ENCODE measurements at regions not wholly inside any gene's neighbourhood (a gene's known extent, or its start where the extent isn't known, plus 50 kb on each side); places are given as distances from the start of the nearest gene placed in this dataset.

DNA sequence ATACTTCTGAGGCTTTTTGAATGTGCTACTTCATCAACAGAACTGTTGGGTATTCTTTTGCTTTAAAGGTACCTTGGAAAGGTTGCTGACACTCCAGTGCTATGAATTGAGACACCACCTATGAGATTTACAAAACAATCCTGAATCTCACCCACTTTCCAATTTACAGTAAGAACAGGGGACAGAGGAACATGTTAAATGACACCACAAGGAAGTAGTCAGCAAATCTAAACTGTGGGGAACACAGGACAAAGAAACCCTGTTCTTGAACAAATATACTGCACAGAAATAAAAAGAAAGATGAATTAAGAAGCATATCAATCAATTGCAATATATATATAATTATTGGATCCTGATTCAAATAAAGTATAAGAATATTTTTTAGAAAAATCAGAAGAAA, 216.7 kb upstream of the ARID1B start:
- CTCF ChIA-PET = no interaction called here

DNA sequence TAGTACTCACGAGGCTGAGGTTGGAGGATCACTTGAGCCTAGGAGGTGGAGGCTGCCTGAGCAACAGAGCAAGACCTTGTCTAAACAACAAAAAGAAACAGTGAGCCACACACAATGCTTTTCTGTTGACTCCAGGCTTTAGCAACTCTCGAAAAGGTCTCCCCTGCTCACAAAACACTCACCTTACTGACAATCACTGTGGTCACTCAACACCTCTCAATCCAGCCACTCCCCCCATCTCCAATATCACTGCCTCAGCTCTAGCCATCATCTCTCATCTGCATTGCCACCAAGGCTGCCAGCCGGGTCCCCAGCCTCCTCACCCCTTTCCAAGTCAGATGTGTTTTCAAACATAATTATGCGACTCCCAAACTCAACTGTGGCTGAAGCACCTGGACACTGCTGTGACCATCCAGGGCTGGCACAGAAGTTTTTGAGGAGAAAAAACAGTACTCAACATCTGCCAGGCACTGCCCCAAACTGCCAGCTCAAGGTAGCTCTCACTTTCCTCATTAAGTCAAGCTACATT, 218.0 kb upstream of the ARID1B start:
- POLR2A ChIA-PET = no interaction called here
- no peak for DNase-seq (ENCODE audit: low read depth, low spot score)
- H3K4me3 ChIP-seq (ENCODE audit: low read depth, low read length) = no peak overlapping the region
- CTCF ChIA-PET = no interaction called here
- TF ChIP-seq, protein P1, sequence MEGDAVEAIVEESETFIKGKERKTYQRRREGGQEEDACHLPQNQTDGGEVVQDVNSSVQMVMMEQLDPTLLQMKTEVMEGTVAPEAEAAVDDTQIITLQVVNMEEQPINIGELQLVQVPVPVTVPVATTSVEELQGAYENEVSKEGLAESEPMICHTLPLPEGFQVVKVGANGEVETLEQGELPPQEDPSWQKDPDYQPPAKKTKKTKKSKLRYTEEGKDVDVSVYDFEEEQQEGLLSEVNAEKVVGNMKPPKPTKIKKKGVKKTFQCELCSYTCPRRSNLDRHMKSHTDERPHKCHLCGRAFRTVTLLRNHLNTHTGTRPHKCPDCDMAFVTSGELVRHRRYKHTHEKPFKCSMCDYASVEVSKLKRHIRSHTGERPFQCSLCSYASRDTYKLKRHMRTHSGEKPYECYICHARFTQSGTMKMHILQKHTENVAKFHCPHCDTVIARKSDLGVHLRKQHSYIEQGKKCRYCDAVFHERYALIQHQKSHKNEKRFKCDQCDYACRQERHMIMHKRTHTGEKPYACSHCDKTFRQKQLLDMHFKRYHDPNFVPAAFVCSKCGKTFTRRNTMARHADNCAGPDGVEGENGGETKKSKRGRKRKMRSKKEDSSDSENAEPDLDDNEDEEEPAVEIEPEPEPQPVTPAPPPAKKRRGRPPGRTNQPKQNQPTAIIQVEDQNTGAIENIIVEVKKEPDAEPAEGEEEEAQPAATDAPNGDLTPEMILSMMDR (IDR thresholded peaks at IDR 0.05; ENCODE audit: insufficient read depth, low read length, missing control alignments) = no peak

More for the DNA sequence above, 216.7 kb upstream of the ARID1B start:
- TF ChIP-seq, protein P1 (IDR thresholded peaks at IDR 0.05; ENCODE audit: insufficient read depth, low read length, missing control alignments) = no peak
- DNase-seq (ENCODE audit: low read depth, low spot score) = no peak
- POLR2A ChIA-PET = no interaction called here
- no peak overlapping the region for H3K4me3 ChIP-seq (ENCODE audit: low read depth, low read length)

DNA sequence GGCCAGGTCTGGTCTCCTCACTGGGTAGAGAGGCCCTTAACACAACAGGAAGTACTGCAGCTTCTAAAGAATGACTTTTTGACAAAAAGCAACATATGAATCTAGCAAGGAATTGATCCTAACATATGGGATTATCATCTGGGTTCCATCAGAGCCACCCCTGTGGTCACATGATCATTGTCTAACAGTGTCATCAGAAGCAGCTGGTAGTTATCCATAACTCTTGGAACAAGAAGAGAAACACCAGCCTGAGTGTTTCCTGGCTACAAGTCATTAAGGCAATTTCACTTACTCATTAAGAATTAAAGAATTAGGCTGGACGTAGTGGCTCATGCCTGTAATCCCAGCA, 219.3 kb upstream of the ARID1B start:
- ChIA-PET POLR2A (no interaction called here), CTCF (no interaction called here)
- TF ChIP-seq, protein P1 (IDR thresholded peaks at IDR 0.05; ENCODE audit: insufficient read depth, low read length, missing control alignments) = no peak
- no peak overlapping the region for H3K4me3 ChIP-seq (ENCODE audit: low read depth, low read length)
- no peak for DNase-seq (ENCODE audit: low read depth, low spot score)

DNA sequence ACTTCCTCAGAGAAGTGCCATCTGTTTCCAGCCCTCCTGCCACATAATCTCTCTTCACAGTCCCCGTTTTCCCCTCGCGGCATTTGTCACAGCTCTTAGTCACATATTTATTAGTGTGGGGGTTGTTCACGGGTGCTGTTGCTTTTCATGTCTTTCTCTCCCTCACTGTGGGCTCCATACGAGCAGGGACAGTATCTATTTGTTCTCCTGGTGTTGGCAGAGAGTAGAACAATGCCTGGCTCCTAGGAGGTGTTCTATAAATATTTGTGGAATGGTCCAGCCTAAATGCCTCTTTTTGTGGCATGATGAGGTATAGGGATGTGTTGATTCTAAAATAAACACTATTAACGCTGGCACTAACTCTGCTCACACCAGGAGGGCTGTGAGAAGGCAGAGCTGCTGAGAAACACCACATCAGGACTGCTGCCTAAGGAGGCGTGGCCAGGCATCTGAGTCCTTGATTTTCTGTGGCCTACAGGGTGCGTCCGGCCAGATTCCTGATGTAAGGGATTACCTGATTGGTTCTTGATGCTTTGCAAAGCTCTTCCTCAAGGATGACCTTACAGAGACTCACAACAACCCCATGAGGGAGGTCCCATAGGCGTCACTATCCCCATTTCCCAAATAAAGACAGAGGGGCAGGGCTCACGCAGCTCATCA, 219.8 kb upstream of the ARID1B start:
- no peak for DNase-seq (ENCODE audit: low read depth, low spot score)
- H3K4me3 ChIP-seq (ENCODE audit: low read depth, low read length) = no peak overlapping the region
- TF ChIP-seq, protein P1 (IDR thresholded peaks at IDR 0.05; ENCODE audit: insufficient read depth, low read length, missing control alignments) = no peak
- ChIA-PET CTCF (no interaction called here), POLR2A (no interaction called here)

DNA sequence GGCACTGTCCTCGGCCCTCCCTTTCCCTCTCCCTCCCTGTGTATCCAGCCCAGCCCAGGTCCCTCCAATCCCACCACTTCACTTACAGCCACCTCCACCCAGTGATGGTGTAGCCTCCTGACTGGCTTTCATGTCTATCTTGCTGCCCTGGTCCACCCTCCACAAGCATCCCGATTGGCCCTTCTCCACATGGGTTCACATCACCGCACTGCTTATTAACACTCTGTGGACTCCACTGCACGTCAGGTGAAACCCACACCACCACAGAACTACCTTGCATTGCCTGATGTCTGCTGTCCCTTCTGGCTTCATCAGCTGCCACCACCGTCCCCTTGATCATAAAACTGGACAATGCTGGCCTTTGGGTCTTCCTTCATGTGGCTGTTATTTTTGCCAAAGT, 220.4 kb upstream of the ARID1B start:
- POLR2A ChIA-PET = no interaction called here
- TF ChIP-seq, protein P1 (IDR thresholded peaks at IDR 0.05; ENCODE audit: insufficient read depth, low read length, missing control alignments) = no peak
- DNase-seq (ENCODE audit: low read depth, low spot score) = no peak
- CTCF ChIA-PET = no interaction called here
- H3K4me3 ChIP-seq (ENCODE audit: low read depth, low read length) = no peak overlapping the region

DNA sequence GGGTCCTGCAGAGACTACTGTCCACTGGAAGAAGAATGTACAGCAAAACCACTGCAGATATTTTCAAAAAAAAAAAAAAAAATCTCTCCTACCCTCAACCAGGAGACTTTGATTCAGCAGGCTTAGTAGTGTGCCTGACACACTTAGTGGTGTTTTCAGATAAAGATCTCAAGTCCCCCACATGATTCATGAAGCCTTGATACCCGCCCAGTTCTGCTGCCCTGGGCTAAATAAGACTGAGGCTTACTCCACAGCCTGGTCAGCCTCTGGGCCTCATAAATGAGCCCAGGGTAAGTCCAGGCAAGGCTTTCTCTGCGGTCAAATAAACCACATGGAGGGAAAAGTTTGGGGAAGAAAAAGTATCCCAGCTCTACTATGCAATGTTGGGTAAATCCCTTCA, 222.1 kb upstream of the ARID1B start:
- no peak for DNase-seq (ENCODE audit: low read depth, low spot score)
- no peak overlapping the region for H3K4me3 ChIP-seq (ENCODE audit: low read depth, low read length)
- ChIA-PET POLR2A (no interaction called here), CTCF (interaction anchor here (0.7 to 1.5 kb wide), 2 partner anchors 9 to 138 kb away, joined by 3 to 6 read pairs; no protein-coding TSS in a partner anchor)
- TF ChIP-seq, protein P1 (IDR thresholded peaks at IDR 0.05; ENCODE audit: insufficient read depth, low read length, missing control alignments) = no peak
